Endodermal cell (in vitro differentiated cells): ENCODE measurements at regions not wholly inside any gene's neighbourhood (a gene's known extent, or its start where the extent isn't known, plus 50 kb on each side); places are given as distances from the start of the nearest gene placed in this dataset.

ENCODE experiments used
- DNase-seq: peaks from one replicate; pipeline ENCODE4 v3.0.0-alpha.2; 2017
- H3K27ac ChIP-seq: 2 replicates; pipeline ENCODE4 v1.5.1; 2013; ENCODE audit warnings: mild to moderate bottlenecking, low read depth, low read length, moderate library complexity
- H3K27me3 ChIP-seq: 2 replicates; pipeline ENCODE4 v1.6.1; 2013; ENCODE audit warnings: mild to moderate bottlenecking, low read length, moderate library complexity; ENCODE audit not compliant: insufficient read depth, control insufficient read depth, poor library complexity, severe bottlenecking
- H3K36me3 ChIP-seq: 2 replicates; pipeline ENCODE4 v1.7.0; 2013; ENCODE audit warnings: mild to moderate bottlenecking, low read length, moderate library complexity; ENCODE audit not compliant: control insufficient read depth, insufficient read depth
- H3K4me1 ChIP-seq: one replicate; pipeline ENCODE4 v1.7.0; 2013; ENCODE audit warnings: low read length; ENCODE audit not compliant: control insufficient read depth, insufficient read depth
- H3K4me3 ChIP-seq: 2 replicates; pipeline ENCODE4 v1.5.1; 2013; ENCODE audit warnings: mild to moderate bottlenecking, low read length, moderate library complexity
- H3K9ac ChIP-seq: 2 replicates; pipeline ENCODE4 v1.6.1; 2013; ENCODE audit warnings: mild to moderate bottlenecking, low read length, moderate library complexity; ENCODE audit not compliant: poor library complexity, severe bottlenecking; ENCODE audit errors: extremely low read depth
- H3K9me3 ChIP-seq: 2 replicates; pipeline ENCODE4 v1.6.1; 2013; ENCODE audit warnings: mild to moderate bottlenecking, low read length, moderate library complexity; ENCODE audit not compliant: control insufficient read depth
- H3K27ac Mint-ChIP-seq: 2 replicates; pipeline ENCODE4 v1.8.0; 2020; ENCODE audit warnings: mixed read lengths
- H3K27me3 Mint-ChIP-seq: 2 replicates; pipeline ENCODE4 v1.8.0; 2021; ENCODE audit warnings: mild to moderate bottlenecking, mixed read lengths; ENCODE audit not compliant: insufficient read depth
- H3K36me3 Mint-ChIP-seq: 2 replicates; pipeline ENCODE4 v1.8.0; 2020; ENCODE audit warnings: low read depth, mixed read lengths
- H3K4me1 Mint-ChIP-seq: 2 replicates; pipeline ENCODE4 v1.8.0; 2020; ENCODE audit warnings: mixed read lengths
- H3K4me3 Mint-ChIP-seq: 2 replicates; pipeline ENCODE4 v1.8.0; 2020; ENCODE audit warnings: mild to moderate bottlenecking, moderate library complexity, mixed read lengths
- H3K9me3 Mint-ChIP-seq: 2 replicates; pipeline ENCODE4 v1.8.0; 2020; ENCODE audit warnings: mild to moderate bottlenecking, mixed read lengths
- CTCF ChIP-seq: fragments of 200-600 bp; sonication (generic); conservative IDR thresholded peaks from 2 replicates; pipeline ENCODE4 v1.5.0; 2021; ENCODE audit warnings: antibody characterized with exemption, mild to moderate bottlenecking
- WGBS, 2 experiments: methylation state at CpG; one replicate each; pipeline versions ENCODE4 v1.1.5 to v1.1.7; 2013; ENCODE audit warnings: missing lambda C conversion rate in 2 of 2, mixed read lengths in 1 of 2; ENCODE audit not compliant: insufficient coverage in 1 of 2, insufficient read length in 1 of 2; 5-methylcytosine and 5-hydroxymethylcytosine counted together

GRCh38 chr20:52755744-52756143 is 216.4 kb upstream of the TSHZ2 start:
- WGBS, 2 experiments = 54% methylated on average over 1 of the region's 1 CpG; no CpG with 5 or more reads in 1 of the 2 experiments
- Histone ChIP-seq H3K4me3 (no peak overlapping the region), H3K4me1 (no peaks in the 10 kb centered on the region), H3K9ac (no peak overlapping the region), H3K27me3 (no peaks in the 10 kb centered on the region), H3K27ac (no peak overlapping the region), H3K36me3 (no peaks in the 10 kb centered on the region), H3K9me3 (no peaks in the 10 kb centered on the region)
- no peak for TF ChIP-seq CTCF
- Mint-ChIP-seq H3K4me3 (no peak overlapping the region), H3K27me3 (no peaks in the 10 kb centered on the region), H3K4me1 (peaks cover 4% of the 10 kb centered on the region), H3K27ac (no peak overlapping the region), H3K36me3 (no peaks in the 10 kb centered on the region), H3K9me3 (no peaks in the 10 kb centered on the region)
- no peak for DNase-seq

- no peaks in the 10 kb centered on the region for H3K27me3 ChIP-seq
These were observed 217.8 kb upstream of the TSHZ2 start for GRCh38 chr20:52754366-52754765.

DNA sequence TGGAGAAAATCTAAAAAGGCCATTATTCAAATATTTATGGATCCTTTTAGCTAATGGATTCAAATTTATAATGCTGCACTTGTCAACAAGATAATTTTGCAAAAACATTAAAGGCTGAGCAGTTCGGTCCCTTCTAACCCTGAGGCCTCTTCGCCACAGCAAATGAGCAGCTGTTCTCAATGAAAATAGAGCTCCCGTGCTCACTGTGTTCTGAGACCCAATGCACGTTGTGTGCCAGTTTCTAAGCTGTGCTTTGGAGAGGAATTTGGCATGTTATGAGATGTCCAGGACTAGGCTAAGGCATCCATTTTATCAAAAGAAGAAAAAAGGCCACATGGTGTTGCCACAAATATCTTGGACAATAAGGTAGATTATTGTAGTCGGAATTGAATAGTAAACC is 220.1 kb upstream of the TSHZ2 start:
- DNase-seq = no peak
- no peak overlapping the region for H3K27ac Mint-ChIP-seq
- 82 to 89% methylated on average over 4 to 5 of the region's 5 CpGs for WGBS, 2 experiments
- no peaks in the 10 kb centered on the region for H3K9me3 Mint-ChIP-seq
- no peak for TF ChIP-seq CTCF
- no peaks in the 10 kb centered on the region for H3K4me1 ChIP-seq
- H3K27me3 ChIP-seq = no peaks in the 10 kb centered on the region
- H3K4me3 Mint-ChIP-seq = no peak overlapping the region
- no peaks in the 10 kb centered on the region for H3K36me3 ChIP-seq
- peaks cover 4% of the 10 kb centered on the region for H3K4me1 Mint-ChIP-seq
- no peak overlapping the region for H3K9ac ChIP-seq
- H3K36me3 Mint-ChIP-seq = no peaks in the 10 kb centered on the region
- H3K4me3 ChIP-seq = no peak overlapping the region
- no peak overlapping the region for H3K27ac ChIP-seq
- H3K9me3 ChIP-seq = no peaks in the 10 kb centered on the region
- no peaks in the 10 kb centered on the region for H3K27me3 Mint-ChIP-seq

More at GRCh38 chr20:52754366-52754765, 217.8 kb upstream of the TSHZ2 start:
- Mint-ChIP-seq H3K9me3 (no peaks in the 10 kb centered on the region), H3K27ac (no peak overlapping the region), H3K36me3 (no peaks in the 10 kb centered on the region), H3K4me1 (peaks cover 4% of the 10 kb centered on the region), H3K4me3 (no peak overlapping the region), H3K27me3 (no peaks in the 10 kb centered on the region)
- Histone ChIP-seq H3K27ac (no peak overlapping the region), H3K4me1 (no peaks in the 10 kb centered on the region), H3K9ac (no peak overlapping the region), H3K4me3 (no peak overlapping the region), H3K9me3 (no peaks in the 10 kb centered on the region), H3K36me3 (no peaks in the 10 kb centered on the region)
- DNase-seq = no peak
- TF ChIP-seq CTCF = no peak
